ENCODE measurements at regions not wholly inside any gene's neighbourhood (a gene's known extent, or its start where the extent isn't known, plus 50 kb on each side); places are given as distances from the start of the nearest gene placed in this dataset.

GRCh38 chr11:113627946-113628345 lies 78.2 kb downstream of the TMPRSS5 start:
- Histone ChIP-seq H3K4me1 (ENCODE audit: low read depth, poor library complexity, severe bottlenecking) (no peaks in the 10 kb centered on the region), H3K36me3 (ENCODE audit: insufficient read depth) (no peaks in the 10 kb centered on the region), H3K4me3 (IDR thresholded peaks at IDR 0.05; ENCODE audit: insufficient read depth, low read depth, low read length) (no peak overlapping the region), H3K79me2 (ENCODE audit: insufficient read depth, low read depth) (no peaks in the 10 kb centered on the region), H4K20me1 (ENCODE audit: insufficient read depth) (no peaks in the 10 kb centered on the region), H3K9ac (no peak overlapping the region), H3K4me2 (no peak overlapping the region), H3K27ac (no peak overlapping the region), H2AFZ (ENCODE audit: low read depth) (no peak overlapping the region), H3K27me3 (ENCODE audit: insufficient read depth, low read depth) (no peaks in the 10 kb centered on the region)
- TF ChIP-seq, protein P1, sequence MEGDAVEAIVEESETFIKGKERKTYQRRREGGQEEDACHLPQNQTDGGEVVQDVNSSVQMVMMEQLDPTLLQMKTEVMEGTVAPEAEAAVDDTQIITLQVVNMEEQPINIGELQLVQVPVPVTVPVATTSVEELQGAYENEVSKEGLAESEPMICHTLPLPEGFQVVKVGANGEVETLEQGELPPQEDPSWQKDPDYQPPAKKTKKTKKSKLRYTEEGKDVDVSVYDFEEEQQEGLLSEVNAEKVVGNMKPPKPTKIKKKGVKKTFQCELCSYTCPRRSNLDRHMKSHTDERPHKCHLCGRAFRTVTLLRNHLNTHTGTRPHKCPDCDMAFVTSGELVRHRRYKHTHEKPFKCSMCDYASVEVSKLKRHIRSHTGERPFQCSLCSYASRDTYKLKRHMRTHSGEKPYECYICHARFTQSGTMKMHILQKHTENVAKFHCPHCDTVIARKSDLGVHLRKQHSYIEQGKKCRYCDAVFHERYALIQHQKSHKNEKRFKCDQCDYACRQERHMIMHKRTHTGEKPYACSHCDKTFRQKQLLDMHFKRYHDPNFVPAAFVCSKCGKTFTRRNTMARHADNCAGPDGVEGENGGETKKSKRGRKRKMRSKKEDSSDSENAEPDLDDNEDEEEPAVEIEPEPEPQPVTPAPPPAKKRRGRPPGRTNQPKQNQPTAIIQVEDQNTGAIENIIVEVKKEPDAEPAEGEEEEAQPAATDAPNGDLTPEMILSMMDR (conservative IDR thresholded peaks at IDR 0.05; ENCODE audit: low read depth, low read length), result no peak

- no peaks in the 10 kb centered on the region for H3K27me3 ChIP-seq (ENCODE audit: insufficient read depth, low read depth)
- H3K9ac ChIP-seq, result no peak overlapping the region
- no peaks in the 10 kb centered on the region for H3K79me2 ChIP-seq (ENCODE audit: insufficient read depth, low read depth)
- no peaks in the 10 kb centered on the region for H4K20me1 ChIP-seq (ENCODE audit: insufficient read depth)
- TF ChIP-seq, protein P1 (conservative IDR thresholded peaks at IDR 0.05; ENCODE audit: low read depth, low read length), result no peak
- no peaks in the 10 kb centered on the region for H3K4me1 ChIP-seq (ENCODE audit: low read depth, poor library complexity, severe bottlenecking)
- no peak overlapping the region for H3K27ac ChIP-seq
- no peak overlapping the region for H2AFZ ChIP-seq (ENCODE audit: low read depth)
- H3K36me3 ChIP-seq (ENCODE audit: insufficient read depth), result no peaks in the 10 kb centered on the region
- no peak overlapping the region for H3K4me2 ChIP-seq
- no peak overlapping the region for H3K4me3 ChIP-seq (IDR thresholded peaks at IDR 0.05; ENCODE audit: insufficient read depth, low read depth, low read length)
These were observed 78.8 kb downstream of the TMPRSS5 start for GRCh38 chr11:113627297-113627696.

DNA sequence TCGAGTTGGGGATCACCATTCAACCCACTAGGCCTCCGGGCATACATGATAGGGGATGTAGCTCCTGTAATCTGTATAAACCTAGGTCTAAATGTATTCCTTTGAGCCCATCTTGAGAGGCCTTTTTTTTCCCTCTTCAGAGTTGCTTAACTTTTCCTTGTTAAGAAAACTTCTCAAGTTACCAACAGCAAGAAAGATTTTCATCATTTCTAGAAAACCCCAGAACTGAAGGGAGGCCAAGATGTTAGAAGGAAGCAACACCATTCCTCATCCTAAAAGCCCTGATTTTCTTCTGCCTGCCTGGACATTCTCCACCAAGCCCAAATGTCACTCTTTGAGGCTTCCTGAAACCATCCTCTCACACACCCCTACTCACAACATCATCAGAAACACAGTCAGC lies 79.4 kb downstream of the TMPRSS5 start:
- Histone ChIP-seq H3K27me3 (ENCODE audit: insufficient read depth, low read depth) (no peaks in the 10 kb centered on the region), H4K20me1 (ENCODE audit: insufficient read depth) (no peaks in the 10 kb centered on the region), H3K9ac (no peak overlapping the region), H3K36me3 (ENCODE audit: insufficient read depth) (no peaks in the 10 kb centered on the region), H3K79me2 (ENCODE audit: insufficient read depth, low read depth) (no peaks in the 10 kb centered on the region), H3K4me3 (IDR thresholded peaks at IDR 0.05; ENCODE audit: insufficient read depth, low read depth, low read length) (no peak overlapping the region), H2AFZ (ENCODE audit: low read depth) (no peak overlapping the region), H3K4me1 (ENCODE audit: low read depth, poor library complexity, severe bottlenecking) (no peaks in the 10 kb centered on the region), H3K27ac (no peak overlapping the region), H3K4me2 (no peak overlapping the region)
- TF ChIP-seq, protein P1 (conservative IDR thresholded peaks at IDR 0.05; ENCODE audit: low read depth, low read length), result no peak

DNA sequence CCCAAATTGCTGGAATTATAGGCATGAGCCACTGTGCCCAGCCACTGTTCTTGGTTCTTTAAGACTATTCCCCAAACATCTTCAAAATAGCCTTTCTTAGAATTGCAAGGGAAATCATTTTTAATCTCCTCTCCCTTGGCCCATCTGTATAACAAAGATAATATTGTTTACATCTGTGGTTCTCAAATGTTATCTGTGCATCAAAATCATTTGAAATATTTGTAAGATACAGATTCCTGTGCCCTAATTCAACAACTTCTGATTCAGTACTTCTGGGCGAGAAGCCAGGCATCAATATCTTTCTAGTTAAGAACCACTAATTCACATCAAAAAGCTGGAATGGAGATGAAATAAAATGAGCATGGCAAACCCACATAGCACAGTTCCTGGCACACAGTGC lies 83.0 kb downstream of the TMPRSS5 start:
- no peaks in the 10 kb centered on the region for H3K4me1 ChIP-seq (ENCODE audit: low read depth, poor library complexity, severe bottlenecking)
- H3K9ac ChIP-seq, result no peak overlapping the region
- no peaks in the 10 kb centered on the region for H3K79me2 ChIP-seq (ENCODE audit: insufficient read depth, low read depth)
- H3K27ac ChIP-seq, result no peak overlapping the region
- H4K20me1 ChIP-seq (ENCODE audit: insufficient read depth), result no peaks in the 10 kb centered on the region
- no peak overlapping the region for H3K4me2 ChIP-seq
- H3K36me3 ChIP-seq (ENCODE audit: insufficient read depth), result no peaks in the 10 kb centered on the region
- no peak overlapping the region for H3K4me3 ChIP-seq (IDR thresholded peaks at IDR 0.05; ENCODE audit: insufficient read depth, low read depth, low read length)
- no peak overlapping the region for H2AFZ ChIP-seq (ENCODE audit: low read depth)
- no peaks in the 10 kb centered on the region for H3K27me3 ChIP-seq (ENCODE audit: insufficient read depth, low read depth)
- TF ChIP-seq, protein P1 (conservative IDR thresholded peaks at IDR 0.05; ENCODE audit: low read depth, low read length), result no peak
